Esophagus (tissue), 2 donors: ENCODE measurements at regions not wholly inside any gene's neighbourhood (a gene's known extent, or its start where the extent isn't known, plus 50 kb on each side); places are given as distances from the start of the nearest gene placed in this dataset.

ENCODE experiments used
- H3K27ac ChIP-seq, 2 donors: one replicate each; pipeline ENCODE4 v1.5.1; 2013; ENCODE audit warnings: low read depth in 2 of 2, mild to moderate bottlenecking in 2 of 2, inconsistent platforms in 1 of 2, low read length in 1 of 2, moderate library complexity in 1 of 2
- H3K27me3 ChIP-seq, 2 donors: one replicate each; pipeline ENCODE4 v1.6.1; 2013; ENCODE audit warnings: low read length in 2 of 2, control low read depth in 1 of 2, mild to moderate bottlenecking in 1 of 2; ENCODE audit not compliant: insufficient read depth in 2 of 2, control insufficient read depth in 1 of 2
- H3K36me3 ChIP-seq, 2 donors: one replicate each; pipeline ENCODE4 v1.6.1; 2013; ENCODE audit warnings: low read length in 1 of 2; ENCODE audit not compliant: control insufficient read depth in 2 of 2, insufficient read depth in 2 of 2
- H3K4me1 ChIP-seq, 2 donors: one replicate each; pipeline ENCODE4 v1.6.1; 2013; ENCODE audit warnings: low read length in 1 of 2; ENCODE audit not compliant: control insufficient read depth in 2 of 2, insufficient read depth in 2 of 2
- H3K4me3 ChIP-seq, 2 donors: one replicate each; pipeline ENCODE4 v1.5.1; 2013; ENCODE audit warnings: low read length in 2 of 2, mild to moderate bottlenecking in 2 of 2, low read depth in 1 of 2, moderate library complexity in 1 of 2
- H3K9me3 ChIP-seq, 2 donors: one replicate each; pipeline ENCODE4 v1.6.1; 2013; ENCODE audit warnings: mild to moderate bottlenecking in 2 of 2, low read depth in 1 of 2, low read length in 1 of 2, moderate library complexity in 1 of 2; ENCODE audit not compliant: control insufficient read depth in 2 of 2, insufficient read depth in 1 of 2
- WGBS, 2 donors: extraction: QIAGEN DNeasy Blood & Tissue Kit; methylation state at CpG; one replicate each; pipeline ENCODE4 v1.1.7; 2013; 5-methylcytosine and 5-hydroxymethylcytosine counted together
- donor health status: healthy with polysubstance abuse.
- donor health status: Bipolar disorder and iron deficiency.

DNA sequence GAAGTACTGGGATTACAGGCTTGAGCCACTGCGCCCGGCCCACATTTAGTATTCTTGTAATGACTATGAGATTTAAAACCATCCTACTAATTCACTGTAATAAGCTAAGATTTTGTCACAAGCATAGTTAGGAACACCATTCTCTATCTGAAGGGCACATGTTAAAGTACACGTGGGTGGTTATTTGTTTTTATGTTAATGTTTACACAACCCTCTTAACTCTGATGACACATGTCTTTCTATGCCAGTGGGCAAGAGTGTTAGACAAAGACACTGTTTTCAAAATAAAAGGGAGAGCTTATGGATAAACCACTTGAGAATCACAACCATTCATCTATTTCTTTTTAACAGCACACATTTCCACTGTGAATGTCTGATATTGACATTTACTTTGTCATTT lies 537.6 kb upstream of the IL12A start:
- Histone ChIP-seq H3K4me1 (no peaks in the 10 kb centered on the region), H3K36me3 (no peaks in the 10 kb centered on the region), H3K9me3 (no peaks in the 10 kb centered on the region), H3K27ac (no peak overlapping the region), H3K4me3 (no peak overlapping the region), H3K27me3 (no peaks in the 10 kb centered on the region)
- 73% methylated on average over 3 of the region's 3 CpGs for WGBS, 2 donors

DNA sequence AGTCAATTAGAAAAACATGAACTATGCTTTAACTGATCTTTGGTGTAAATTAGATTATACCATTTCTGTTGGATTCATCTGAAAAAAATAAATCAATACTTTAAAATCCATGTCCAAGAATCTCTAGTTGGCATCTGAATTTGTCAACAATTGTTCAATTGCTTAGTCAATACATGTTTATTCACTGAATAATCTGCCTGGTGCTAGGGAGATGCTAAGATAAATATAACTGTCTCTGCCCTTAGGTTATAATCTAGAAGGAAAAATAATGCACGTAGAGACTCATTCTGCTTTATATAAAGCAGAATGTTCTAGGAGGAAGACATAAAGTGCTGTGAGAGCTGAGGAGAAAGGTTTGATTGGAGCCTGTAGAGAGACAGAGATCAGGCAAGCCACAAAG lies 537.2 kb upstream of the IL12A start:
- Histone ChIP-seq H3K4me3 (no peak overlapping the region), H3K36me3 (no peaks in the 10 kb centered on the region), H3K9me3 (no peaks in the 10 kb centered on the region), H3K27me3 (no peaks in the 10 kb centered on the region), H3K4me1 (no peaks in the 10 kb centered on the region), H3K27ac (no peak overlapping the region)
- WGBS, 2 donors: 48 to 55% methylated on average over 1 of the region's 1 CpG

DNA sequence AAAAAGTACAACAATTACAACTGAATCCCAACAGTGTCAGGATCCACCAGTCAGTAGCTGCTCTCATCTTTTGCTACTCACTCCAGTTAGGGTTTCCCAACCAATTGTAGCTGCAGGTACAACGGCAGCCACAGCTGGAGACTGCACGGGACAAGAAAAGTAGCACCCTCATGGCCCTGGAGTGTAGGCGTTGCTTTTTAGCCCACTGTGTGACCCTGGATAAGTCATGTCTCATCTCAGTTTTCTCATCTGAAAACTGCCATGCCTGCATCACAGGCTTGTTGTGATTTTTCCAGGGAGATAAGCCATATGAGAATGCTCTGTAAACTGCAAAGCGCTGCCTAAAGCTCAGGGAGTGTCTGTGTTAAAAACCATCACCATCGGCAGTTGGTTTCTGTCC lies 535.6 kb upstream of the IL12A start:
- no peaks in the 10 kb centered on the region for H3K36me3 ChIP-seq
- no peaks in the 10 kb centered on the region for H3K9me3 ChIP-seq
- no peak overlapping the region for H3K27ac ChIP-seq
- no peak overlapping the region for H3K4me3 ChIP-seq
- no peaks in the 10 kb centered on the region for H3K4me1 ChIP-seq
- no peaks in the 10 kb centered on the region for H3K27me3 ChIP-seq
- WGBS, 2 donors: 89 to 91% methylated on average over 5 of the region's 5 CpGs

DNA sequence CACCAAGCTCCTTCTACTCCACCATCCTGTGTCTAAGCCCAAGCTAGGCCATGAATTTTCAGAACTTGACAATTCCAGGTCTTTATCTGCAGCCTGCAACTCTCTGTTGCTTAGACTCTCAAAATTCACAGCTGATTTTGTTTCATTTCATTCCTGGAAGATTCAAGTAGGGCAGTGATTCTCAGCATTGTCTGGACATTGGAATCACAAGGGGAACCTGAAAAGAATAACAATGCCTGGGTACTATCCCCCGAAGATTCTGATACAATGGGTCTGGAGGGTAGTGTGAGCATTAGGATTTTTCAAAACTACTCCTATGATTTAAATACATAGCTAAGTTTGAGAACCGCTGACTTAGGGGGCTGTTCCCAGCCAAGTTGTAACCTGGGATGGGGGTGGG lies 534.7 kb upstream of the IL12A start:
- 83 to 90% methylated on average over 2 of the region's 2 CpGs for WGBS, 2 donors
- Histone ChIP-seq H3K4me1 (no peaks in the 10 kb centered on the region), H3K27ac (no peak overlapping the region), H3K9me3 (no peaks in the 10 kb centered on the region), H3K36me3 (no peaks in the 10 kb centered on the region), H3K4me3 (no peak overlapping the region), H3K27me3 (no peaks in the 10 kb centered on the region)

DNA sequence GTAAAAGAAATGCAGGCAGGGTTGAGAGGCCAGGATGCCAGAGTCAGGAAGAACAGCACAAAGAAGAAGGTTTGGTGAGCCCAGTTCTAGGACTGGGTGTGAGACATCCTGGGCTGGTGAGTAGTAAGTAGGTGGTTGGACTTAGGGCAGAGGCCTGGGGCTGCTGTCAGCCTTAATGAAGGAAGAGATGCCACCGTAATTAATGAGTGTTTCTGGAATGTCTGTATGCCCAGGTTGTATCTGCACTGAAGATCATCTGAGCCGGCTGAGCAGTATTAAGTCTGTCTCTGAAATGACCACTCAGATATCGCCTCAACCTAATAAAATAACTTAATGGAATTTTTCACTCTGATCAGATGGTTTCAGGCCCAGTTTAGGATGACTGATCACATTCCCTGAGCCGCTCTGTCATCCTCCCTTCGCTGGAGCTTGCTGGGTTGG lies 532.9 kb upstream of the IL12A start:
- Histone ChIP-seq H3K27me3 (no peaks in the 10 kb centered on the region), H3K36me3 (no peaks in the 10 kb centered on the region), H3K9me3 (no peaks in the 10 kb centered on the region), H3K27ac (no peak overlapping the region), H3K4me1 (no peaks in the 10 kb centered on the region), H3K4me3 (no peak overlapping the region)
- WGBS, 2 donors: 79 to 86% methylated on average over 5 of the region's 5 CpGs

DNA sequence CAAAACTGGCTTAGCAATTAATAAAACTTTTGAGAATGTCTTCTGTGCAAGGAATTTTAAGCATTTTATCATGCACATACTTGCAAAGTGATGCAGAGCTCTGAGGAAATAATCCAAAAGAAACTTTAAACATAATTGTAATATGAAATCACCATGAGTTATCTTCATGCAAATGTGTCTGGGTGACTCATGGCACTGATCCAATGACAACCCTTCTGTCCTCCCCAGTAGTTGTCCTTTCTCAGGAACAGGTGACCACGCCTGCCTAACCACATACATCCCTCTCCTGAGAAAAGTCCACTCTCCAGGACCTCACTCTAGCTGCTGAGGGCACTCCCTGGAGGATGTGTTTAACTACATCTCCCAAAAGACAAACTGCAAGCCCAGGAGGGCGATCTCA lies 530.6 kb upstream of the IL12A start:
- Histone ChIP-seq H3K27me3 (no peaks in the 10 kb centered on the region), H3K36me3 (no peaks in the 10 kb centered on the region), H3K9me3 (no peaks in the 10 kb centered on the region), H3K4me1 (no peaks in the 10 kb centered on the region), H3K4me3 (no peak overlapping the region), H3K27ac (peak overlapping the region in 1 of 2 donors; percentile 37)
- 41 to 44% methylated on average over 2 of the region's 2 CpGs for WGBS, 2 donors

DNA sequence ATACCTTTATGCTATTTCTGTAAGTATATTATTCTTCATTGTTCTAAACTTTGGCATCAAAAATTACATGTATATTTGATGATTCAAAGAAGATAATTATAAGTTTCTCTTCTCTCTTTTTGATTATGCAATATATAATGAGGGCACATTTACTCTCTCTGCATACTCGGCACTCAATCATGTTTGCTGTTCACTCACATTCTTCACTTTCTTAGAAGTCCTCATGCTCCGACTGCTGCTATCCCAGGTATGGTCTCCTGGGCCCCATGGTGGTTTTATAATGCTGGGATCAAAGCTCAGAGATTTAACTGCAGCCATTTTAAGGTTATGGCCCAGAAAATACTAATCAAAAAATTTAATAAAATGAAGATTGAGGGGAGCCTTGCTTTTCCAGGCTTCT lies 529.7 kb upstream of the IL12A start:
- Histone ChIP-seq H3K27me3 (no peaks in the 10 kb centered on the region), H3K9me3 (no peaks in the 10 kb centered on the region), H3K36me3 (no peaks in the 10 kb centered on the region), H3K4me1 (no peaks in the 10 kb centered on the region), H3K4me3 (no peak overlapping the region), H3K27ac (no peak overlapping the region)
- WGBS, 2 donors: 48 to 50% methylated on average over 2 of the region's 2 CpGs

DNA sequence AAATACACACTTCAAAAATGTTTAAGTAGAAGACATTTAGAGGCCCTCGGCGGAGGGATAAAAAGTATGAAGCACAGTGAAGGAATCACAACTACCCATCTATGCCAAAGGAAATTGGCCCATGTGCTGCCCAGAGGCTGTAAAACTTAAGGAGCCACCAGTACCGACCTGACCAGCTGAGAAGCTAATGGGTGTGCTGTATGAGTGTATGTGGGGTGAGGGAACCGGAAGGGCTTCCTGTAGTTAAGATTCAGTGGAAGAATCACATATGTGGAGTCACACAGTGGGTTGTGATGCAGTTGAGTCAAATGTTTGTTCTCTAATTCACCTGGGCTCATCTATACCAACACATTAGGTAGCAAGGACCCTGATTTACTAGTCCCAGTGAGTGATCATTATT lies 516.0 kb upstream of the IL12A start:
- no peaks in the 10 kb centered on the region for H3K4me1 ChIP-seq
- H3K9me3 ChIP-seq: no peaks in the 10 kb centered on the region
- no peaks in the 10 kb centered on the region for H3K27me3 ChIP-seq
- H3K27ac ChIP-seq: no peak overlapping the region
- H3K4me3 ChIP-seq: no peak overlapping the region
- 67 to 68% methylated on average over 4 of the region's 4 CpGs for WGBS, 2 donors
- no peaks in the 10 kb centered on the region for H3K36me3 ChIP-seq

DNA sequence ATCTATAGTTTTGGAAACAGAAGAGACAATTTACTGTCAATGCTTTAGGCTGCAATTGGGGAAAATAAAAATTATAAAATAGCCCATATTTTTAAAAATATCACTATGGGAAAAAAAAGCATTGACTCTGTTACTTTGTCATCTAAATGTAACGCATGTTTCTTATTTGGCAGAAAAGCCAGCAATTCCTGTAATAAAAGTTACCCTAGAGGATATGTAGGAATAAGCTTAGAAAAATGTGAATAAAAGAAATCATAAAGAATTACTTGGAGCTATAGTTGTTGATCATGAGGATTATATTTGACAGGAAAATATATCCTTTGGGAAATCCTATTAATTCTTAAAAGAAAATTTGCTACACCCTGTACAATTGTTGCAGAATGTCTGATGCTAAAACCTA lies 515.4 kb upstream of the IL12A start:
- Histone ChIP-seq H3K4me1 (no peaks in the 10 kb centered on the region), H3K9me3 (no peaks in the 10 kb centered on the region), H3K27me3 (no peaks in the 10 kb centered on the region), H3K36me3 (no peaks in the 10 kb centered on the region), H3K27ac (no peak overlapping the region), H3K4me3 (no peak overlapping the region)
- 63 to 74% methylated on average over 1 of the region's 1 CpG for WGBS, 2 donors

DNA sequence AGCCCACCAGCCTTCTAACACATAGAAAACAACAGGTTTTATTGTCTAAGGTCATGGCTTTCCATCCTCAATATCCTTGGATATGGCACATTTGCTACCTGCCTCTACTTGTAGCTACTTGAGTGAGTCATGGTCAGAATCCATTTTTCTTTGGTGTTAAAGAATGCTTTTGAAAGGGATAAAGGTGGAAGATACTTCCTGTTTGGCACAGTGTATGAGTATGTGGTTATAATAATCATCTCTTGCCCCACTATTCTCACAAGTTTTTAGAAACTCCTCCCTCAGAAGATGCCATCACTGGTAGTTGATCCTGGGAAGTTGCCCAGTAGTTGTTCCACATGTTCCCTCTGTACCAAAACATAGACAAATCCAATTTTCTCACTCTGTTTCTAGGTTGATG lies 508.6 kb upstream of the IL12A start:
- no peaks in the 10 kb centered on the region for H3K27me3 ChIP-seq
- H3K4me1 ChIP-seq: no peaks in the 10 kb centered on the region
- H3K9me3 ChIP-seq: no peaks in the 10 kb centered on the region
- no peak overlapping the region for H3K27ac ChIP-seq
- no peaks in the 10 kb centered on the region for H3K36me3 ChIP-seq
- no peak overlapping the region for H3K4me3 ChIP-seq
